Activated CD8-positive, alpha-beta T cell treated with anti-CD3 and anti-CD28 coated beads, Interleukin-2, amount 10 ng/mL, durations not matched to agents 7 days and 5 days (primary cell): ENCODE measurements at regions not wholly inside any gene's neighbourhood (a gene's known extent, or its start where the extent isn't known, plus 50 kb on each side); places are given as distances from the start of the nearest gene placed in this dataset.

Experiments used
- ATAC-seq: fragments of 150-1000 bp; cut with Tn5 transposase; one replicate; pipeline ENCODE4 v1.10.0; 2021; ENCODE audit warnings: moderate library complexity
- CTCF ChIA-PET: fragments of 350-600 bp; sonication (Branson Sonifier 250); formaldehyde crosslinking; loops from one replicate; lab custom pipeline; 2021; ENCODE audit warnings: antibody characterized with exemption; lab: Charles Lee
- POLR2A ChIA-PET: fragments of 350-600 bp; sonication (Branson Sonifier 250); formaldehyde crosslinking; loops from one replicate; lab custom pipeline; 2021; ENCODE audit warnings: antibody characterized with exemption; lab: Charles Lee
- DNase-seq: peaks from one replicate; pipeline ENCODE4 v3.0.0-alpha.2; 2020
- H3K27ac Mint-ChIP-seq: one replicate; pipeline ENCODE4 v1.8.0; 2021; ENCODE audit warnings: mild to moderate bottlenecking, mixed read lengths
- H3K27me3 Mint-ChIP-seq: one replicate; pipeline ENCODE4 v1.8.0; 2021; ENCODE audit warnings: low read depth, mixed read lengths
- H3K36me3 Mint-ChIP-seq: one replicate; pipeline ENCODE4 v1.8.0; 2021; ENCODE audit warnings: low read depth, mixed read lengths
- H3K4me1 Mint-ChIP-seq: one replicate; pipeline ENCODE4 v1.8.0; 2021; ENCODE audit warnings: low read depth, mixed read lengths
- H3K4me3 Mint-ChIP-seq: one replicate; pipeline ENCODE4 v1.8.0; 2021; ENCODE audit warnings: mild to moderate bottlenecking, mixed read lengths
- H3K9me3 Mint-ChIP-seq: one replicate; pipeline ENCODE4 v1.8.0; 2022; ENCODE audit warnings: mixed read lengths; ENCODE audit not compliant: insufficient read depth

GRCh38 chr12:4210183-4210582 is 63.4 kb upstream of the CCND2 start:
- Mint-ChIP-seq H3K27me3 (peaks cover 4% of the 10 kb centered on the region), H3K36me3 (no peaks in the 10 kb centered on the region), H3K4me3 (no peak overlapping the region), H3K27ac (no peak overlapping the region), H3K9me3 (no peaks in the 10 kb centered on the region), H3K4me1 (peaks cover 10% of the 10 kb centered on the region)
- ATAC-seq (no peak), DNase-seq (no peak)
- ChIA-PET POLR2A (no interaction called here), CTCF (interaction anchor here (1.1 kb wide), 1 partner anchor 13 kb away, joined by 3 read pairs; no protein-coding TSS in a partner anchor)

DNA sequence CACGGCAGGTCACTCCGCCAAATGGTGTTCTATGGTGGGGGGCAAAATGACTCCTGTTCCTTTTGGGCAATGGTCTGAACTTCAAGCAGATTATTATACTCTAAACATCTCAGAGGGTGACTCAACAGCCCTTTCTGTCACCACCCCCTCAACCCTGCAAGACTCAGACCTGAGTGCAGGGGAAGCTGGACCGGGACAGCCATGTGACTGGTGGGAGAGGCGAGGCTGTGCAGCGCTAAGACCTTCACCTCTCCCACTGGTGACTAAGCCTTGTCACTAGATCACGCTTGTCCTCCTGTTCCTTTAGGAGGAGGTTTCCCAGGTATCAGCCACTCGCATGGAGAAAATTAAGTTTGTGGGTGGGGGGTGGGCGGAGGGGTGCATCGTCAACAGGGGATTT is 67.1 kb upstream of the CCND2 start:
- ATAC-seq (no peak), DNase-seq (no peak)
- Mint-ChIP-seq H3K36me3 (no peaks in the 10 kb centered on the region), H3K4me1 (peaks cover 15% of the 10 kb centered on the region), H3K4me3 (no peak overlapping the region), H3K27ac (no peak overlapping the region), H3K9me3 (no peaks in the 10 kb centered on the region), H3K27me3 (peaks cover 15% of the 10 kb centered on the region)
- ChIA-PET CTCF (no interaction called here), POLR2A (no interaction called here)

DNA sequence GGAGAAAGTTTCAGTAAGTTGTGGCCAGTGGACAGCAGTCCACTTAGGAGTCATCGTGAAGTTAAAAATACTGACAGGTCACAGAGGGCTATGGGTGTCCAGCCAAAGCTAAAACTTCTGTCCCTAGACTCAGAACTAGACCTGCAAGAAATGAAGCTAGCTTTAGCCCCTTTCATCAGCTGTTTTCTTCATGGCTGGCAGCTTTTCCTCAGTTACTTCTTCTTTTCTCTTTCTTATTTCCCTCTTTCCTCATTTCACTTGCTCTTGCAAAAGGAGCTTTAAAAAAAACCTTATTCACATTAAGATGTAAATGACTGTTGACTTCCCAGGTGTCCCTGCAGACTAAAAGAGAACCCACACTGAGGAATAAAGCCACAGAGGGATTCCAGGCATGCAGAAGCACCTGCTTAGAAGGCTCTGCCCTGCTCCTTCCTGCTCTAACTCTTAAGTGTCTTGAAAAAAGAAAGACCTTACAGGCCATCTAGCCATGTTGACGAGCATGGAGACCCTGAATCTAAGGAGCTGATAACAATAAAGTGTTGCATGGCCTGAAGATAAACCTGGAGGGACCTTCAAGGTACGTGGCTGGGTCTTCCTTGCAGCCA is 69.7 kb upstream of the CCND2 start:
- Mint-ChIP-seq H3K9me3 (no peaks in the 10 kb centered on the region), H3K27me3 (peaks cover 15% of the 10 kb centered on the region), H3K36me3 (no peaks in the 10 kb centered on the region), H3K27ac (no peak overlapping the region), H3K4me3 (no peak overlapping the region), H3K4me1 (peaks cover 21% of the 10 kb centered on the region)
- ATAC-seq (no peak), DNase-seq (no peak)
- ChIA-PET CTCF (interaction anchor here (1.0 to 2.3 kb wide), 3 partner anchors 12 to 96 kb away, joined by 4 to 6 read pairs (median 4); no protein-coding TSS in a partner anchor), POLR2A (interaction anchor here (0.7 kb wide), 1 partner anchor 65 kb away, joined by 3 read pairs; no protein-coding TSS in a partner anchor)

DNA sequence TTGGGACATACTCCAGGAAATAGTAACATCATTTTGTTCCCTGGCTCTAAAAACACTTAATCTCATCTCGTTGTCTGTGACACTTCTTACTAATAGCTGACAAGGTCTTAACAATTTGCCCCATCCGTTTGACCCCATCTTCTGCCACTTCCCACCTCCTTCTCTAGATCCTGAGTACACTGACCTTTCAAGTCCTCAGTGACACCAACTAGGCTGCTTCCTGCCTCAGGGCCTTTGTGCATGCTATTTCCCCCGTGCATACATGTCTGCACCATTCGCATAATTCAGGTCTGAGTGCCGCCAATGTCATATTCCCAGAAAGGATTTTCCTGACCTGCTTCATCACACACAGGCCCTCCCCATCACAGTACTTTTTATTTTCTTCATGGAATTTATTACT is 70.6 kb upstream of the CCND2 start:
- no peak for DNase-seq
- Mint-ChIP-seq H3K27ac (no peak overlapping the region), H3K4me3 (no peak overlapping the region), H3K4me1 (peaks cover 21% of the 10 kb centered on the region), H3K9me3 (no peaks in the 10 kb centered on the region), H3K27me3 (peaks cover 15% of the 10 kb centered on the region), H3K36me3 (no peaks in the 10 kb centered on the region)
- ChIA-PET POLR2A (no interaction called here), CTCF (interaction anchor here (2.3 kb wide), 1 partner anchor 73 kb away, joined by 6 read pairs; no protein-coding TSS in a partner anchor)
- ATAC-seq: no peak

- DNase-seq (no peak), ATAC-seq (no peak)
- Mint-ChIP-seq H3K27ac (no peak overlapping the region), H3K36me3 (no peaks in the 10 kb centered on the region), H3K4me1 (peaks cover 21% of the 10 kb centered on the region), H3K9me3 (no peaks in the 10 kb centered on the region), H3K4me3 (no peak overlapping the region), H3K27me3 (peaks cover 12% of the 10 kb centered on the region)
- ChIA-PET CTCF (interaction anchor here (2.3 kb wide), 1 partner anchor 74 kb away, joined by 6 read pairs; no protein-coding TSS in a partner anchor), POLR2A (no interaction called here)
Observed at GRCh38 chr12:4202487-4202886, 71.1 kb upstream of the CCND2 start.

DNA sequence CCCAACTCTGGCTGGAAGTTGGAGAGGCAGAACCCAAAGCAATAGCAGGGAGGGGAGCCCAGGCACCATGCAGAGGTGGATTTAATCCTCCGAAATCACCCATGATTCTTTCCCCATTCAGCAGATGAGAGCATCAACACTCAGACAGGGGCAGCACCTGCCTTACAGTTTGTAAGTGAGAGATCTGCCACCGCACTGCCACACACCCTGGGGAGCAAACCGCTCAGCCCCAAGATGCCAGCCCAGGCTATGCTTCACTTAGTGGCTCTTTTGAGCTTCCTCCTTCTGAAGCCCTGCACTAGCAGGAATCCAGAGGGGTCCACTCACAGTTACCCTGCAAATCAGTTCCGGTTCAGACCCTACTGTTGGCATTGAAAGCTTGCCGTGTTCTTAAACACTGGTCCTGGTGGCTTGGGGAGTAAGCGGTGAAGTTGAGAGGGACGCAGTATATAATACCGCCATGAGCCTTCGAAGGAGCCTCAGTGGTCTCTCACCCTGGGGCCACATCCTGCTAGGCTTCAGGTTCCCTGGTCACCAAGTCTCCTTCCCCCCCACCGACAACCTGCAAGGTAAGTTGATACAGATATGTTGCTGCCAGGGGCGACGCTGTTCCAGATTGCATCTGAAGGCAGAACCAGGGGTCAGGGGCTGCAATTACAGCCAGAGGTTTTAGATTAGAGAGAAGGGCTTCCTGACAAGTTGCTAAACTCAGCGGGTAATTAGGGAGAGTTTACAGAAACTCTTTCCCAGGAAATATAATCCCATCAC is 72.0 kb upstream of the CCND2 start:
- ChIA-PET POLR2A (no interaction called here), CTCF (interaction anchor here (0.9 to 1.4 kb wide), 2 partner anchors 9 to 28 kb away, joined by 3 read pairs; no protein-coding TSS in a partner anchor)
- Mint-ChIP-seq H3K4me1 (peaks cover 21% of the 10 kb centered on the region), H3K4me3 (no peak overlapping the region), H3K27me3 (peaks cover 12% of the 10 kb centered on the region), H3K36me3 (no peaks in the 10 kb centered on the region), H3K27ac (no peak overlapping the region), H3K9me3 (no peaks in the 10 kb centered on the region)
- ATAC-seq (no peak), DNase-seq (no peak)

GRCh38 chr12:4197922-4198763 is 75.4 kb upstream of the CCND2 start:
- POLR2A ChIA-PET: interaction anchor here (0.7 to 0.9 kb wide), 2 partner anchors 16 to 56 kb away, joined by 3 to 5 read pairs; no protein-coding TSS in a partner anchor
- peaks cover 21% of the 10 kb centered on the region for H3K4me1 Mint-ChIP-seq

GRCh38 chr12:4196805-4197420 is 76.6 kb upstream of the CCND2 start:
- Mint-ChIP-seq H3K36me3 (no peaks in the 10 kb centered on the region), H3K4me3 (no peak overlapping the region), H3K27ac (no peak overlapping the region), H3K9me3 (no peaks in the 10 kb centered on the region), H3K27me3 (peaks cover 2% of the 10 kb centered on the region), H3K4me1 (peaks cover 9% of the 10 kb centered on the region)
- POLR2A ChIA-PET: interaction anchor here (0.7 kb wide), 1 partner anchor 57 kb away, joined by 5 read pairs; no protein-coding TSS in a partner anchor
- CTCF ChIA-PET: interaction anchor here (1.0 kb wide), 1 partner anchor 80 kb away, joined by 3 read pairs; no protein-coding TSS in a partner anchor
- DNase-seq: no peak
- no peak for ATAC-seq

More at GRCh38 chr12:4197922-4198763, 75.4 kb upstream of the CCND2 start:
- Mint-ChIP-seq H3K4me3 (no peak overlapping the region), H3K27ac (no peak overlapping the region), H3K36me3 (no peaks in the 10 kb centered on the region), H3K9me3 (no peaks in the 10 kb centered on the region), H3K27me3 (peaks cover 6% of the 10 kb centered on the region)
- CTCF ChIA-PET: interaction anchor here (1.0 to 1.7 kb wide), 2 partner anchors 79 to 90 kb away, joined by 3 to 4 read pairs; no protein-coding TSS in a partner anchor
- ATAC-seq: no peak
- no peak for DNase-seq

GRCh38 chr12:4194668-4195067 is 78.9 kb upstream of the CCND2 start:
- DNase-seq (no peak), ATAC-seq (no peak)
- POLR2A ChIA-PET: no interaction called here
- Mint-ChIP-seq H3K4me1 (peaks cover 4% of the 10 kb centered on the region), H3K27me3 (no peaks in the 10 kb centered on the region), H3K27ac (no peak overlapping the region), H3K36me3 (no peaks in the 10 kb centered on the region), H3K9me3 (no peaks in the 10 kb centered on the region), H3K4me3 (no peak overlapping the region)
- CTCF ChIA-PET: no interaction called here

- CTCF ChIA-PET: no interaction called here
- DNase-seq: no peak
- no peak for ATAC-seq
- Mint-ChIP-seq H3K27me3 (no peaks in the 10 kb centered on the region), H3K4me3 (no peak overlapping the region), H3K9me3 (no peaks in the 10 kb centered on the region), H3K36me3 (no peaks in the 10 kb centered on the region), H3K4me1 (no peaks in the 10 kb centered on the region), H3K27ac (no peak overlapping the region)
- POLR2A ChIA-PET: no interaction called here
Observed at GRCh38 chr12:4193821-4194220, 79.7 kb upstream of the CCND2 start.

DNA sequence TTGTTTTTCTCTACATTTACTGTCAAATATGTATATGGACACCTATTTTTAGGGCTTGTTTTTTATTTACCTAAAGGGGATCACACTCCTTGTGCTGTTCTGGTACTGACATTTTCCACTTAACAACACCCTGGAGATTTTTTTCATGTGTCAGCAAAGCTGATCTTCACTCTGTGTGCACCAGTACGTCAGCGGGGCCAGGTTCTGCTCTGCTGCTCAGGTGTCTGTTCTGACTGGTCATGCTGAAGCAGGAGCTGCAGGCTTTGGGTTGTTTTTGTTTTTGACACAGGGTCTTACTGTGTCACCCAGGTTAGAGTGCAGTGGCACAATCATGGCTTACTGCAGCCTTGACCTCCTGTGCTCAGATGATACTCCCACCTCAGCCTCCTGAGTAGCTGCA is 81.9 kb upstream of the CCND2 start:
- no peaks in the 10 kb centered on the region for H3K9me3 Mint-ChIP-seq
- POLR2A ChIA-PET: no interaction called here
- no peaks in the 10 kb centered on the region for H3K27me3 Mint-ChIP-seq
- CTCF ChIA-PET: no interaction called here
- peaks cover 12% of the 10 kb centered on the region for H3K4me1 Mint-ChIP-seq
- no peak overlapping the region for H3K27ac Mint-ChIP-seq
- DNase-seq (no peak), ATAC-seq (no peak)
- H3K4me3 Mint-ChIP-seq: no peak overlapping the region
- no peaks in the 10 kb centered on the region for H3K36me3 Mint-ChIP-seq
